Stimulated activated CD8-positive, alpha-beta memory T cell treated with anti-CD3 and anti-CD28 coated beads, Interleukin-15, amount 100 ng/mL, for 48 hours (primary cell): ENCODE measurements at regions not wholly inside any gene's neighbourhood (a gene's known extent, or its start where the extent isn't known, plus 50 kb on each side); places are given as distances from the start of the nearest gene placed in this dataset.
"Not testable (repeated sequence)": the region's sequence is repeated elsewhere in the genome, so short reads cannot be mapped to it uniquely, and the experiment has no call there.

Experiments
- DNase-seq, 2 donors: peaks; one replicate each; pipeline ENCODE4 v3.0.0-alpha.2; 2020; ENCODE audit warnings: low read depth in 2 of 2

- no peak for DNase-seq
Measured at GRCh38 chr4:38468339-38468866, 195.6 kb upstream of the KLF3 start.

- DNase-seq, result no peak
Measured at GRCh38 chr4:38469410-38469809, 194.6 kb upstream of the KLF3 start.

- DNase-seq, result no peak
Measured at GRCh38 chr4:38470735-38471262, 193.2 kb upstream of the KLF3 start.

GRCh38 chr4:38482696-38483095 is 181.3 kb upstream of the KLF3 start:
- DNase-seq, result no peak

- not testable (repeated sequence) for DNase-seq
Measured at GRCh38 chr4:38483628-38484027, 180.4 kb upstream of the KLF3 start.

GRCh38 chr4:38489011-38489861 is 174.8 kb upstream of the KLF3 start:
- no peak for DNase-seq

GRCh38 chr4:38489924-38490639 is 173.9 kb upstream of the KLF3 start:
- DNase-seq, result no peak

- no peak for DNase-seq
Measured at GRCh38 chr4:38490753-38491446, 173.1 kb upstream of the KLF3 start.

- DNase-seq, result no peak
Measured at GRCh38 chr4:38491854-38492478, 172.0 kb upstream of the KLF3 start.

- no peak for DNase-seq
Measured at GRCh38 chr4:38493066-38493465, 170.9 kb upstream of the KLF3 start.

- no peak for DNase-seq
Measured at GRCh38 chr4:38495446-38495845, 168.6 kb upstream of the KLF3 start.

GRCh38 chr4:38497121-38497520 is 166.9 kb upstream of the KLF3 start:
- DNase-seq, result no peak

- DNase-seq, result no peak
Measured at GRCh38 chr4:38499101-38499500, 164.9 kb upstream of the KLF3 start.

- DNase-seq, result no peak
Measured at GRCh38 chr4:38500433-38500832, 163.6 kb upstream of the KLF3 start.

GRCh38 chr4:38501698-38502097 is 162.3 kb upstream of the KLF3 start:
- no peak for DNase-seq

- no peak for DNase-seq
Measured at GRCh38 chr4:38503689-38504395, 160.2 kb upstream of the KLF3 start.

- no peak for DNase-seq
Measured at GRCh38 chr4:38504396-38504715, 159.6 kb upstream of the KLF3 start.

- no peak for DNase-seq
Measured at GRCh38 chr4:38509551-38509950, 154.4 kb upstream of the KLF3 start.

- no peak for DNase-seq
Measured at GRCh38 chr4:38510201-38510600, 153.8 kb upstream of the KLF3 start.

- DNase-seq, result no peak
Measured at GRCh38 chr4:38511702-38512101, 152.3 kb upstream of the KLF3 start.

- no peak for DNase-seq
Measured at GRCh38 chr4:38512840-38513239, 151.2 kb upstream of the KLF3 start.
